OCI-LY1 (cell line): ENCODE measurements at regions not wholly inside any gene's neighbourhood (a gene's known extent, or its start where the extent isn't known, plus 50 kb on each side); places are given as distances from the start of the nearest gene placed in this dataset.
A peak's percentile ranks its signal among the peaks of the same experiment; 100 is the strongest.

ENCODE experiments used
- H2AFZ ChIP-seq: fragments of 200-600 bp; sonication (generic), shearing (Covaris generic); 2 replicates; pipeline ENCODE4 v1.6.0; 2014; ENCODE audit warnings: antibody characterized with exemption, mild to moderate bottlenecking, low read length
- H3F3A ChIP-seq: fragments of 200-600 bp; sonication (generic), shearing (Covaris generic); 2 replicates; pipeline ENCODE4 v1.6.0; 2014; ENCODE audit warnings: mild to moderate bottlenecking, antibody characterized with exemption, low read length, moderate library complexity; ENCODE audit not compliant: insufficient read depth
- H3K27ac ChIP-seq: fragments of 200-600 bp; sonication (generic); 2 replicates; pipeline ENCODE4 v1.5.1; 2014; ENCODE audit warnings: low read length, mixed run types, mild to moderate bottlenecking, low read depth; ENCODE audit not compliant: poor library complexity, severe bottlenecking
- H3K27me3 ChIP-seq: fragments of 200-600 bp; sonication (generic); 2 replicates; pipeline ENCODE4 v1.6.0; 2014; ENCODE audit warnings: antibody characterized with exemption, mild to moderate bottlenecking, low read length, moderate library complexity; ENCODE audit not compliant: insufficient read depth
- H3K36me3 ChIP-seq: fragments of 200-600 bp; sonication (generic); 2 replicates; pipeline ENCODE4 v1.6.1; 2014; ENCODE audit warnings: mild to moderate bottlenecking, antibody characterized with exemption, low read length, moderate library complexity, mixed read lengths; ENCODE audit not compliant: insufficient read depth
- H3K4me1 ChIP-seq: fragments of 200-600 bp; sonication (generic); 2 replicates; pipeline ENCODE4 v1.5.1; 2014; ENCODE audit warnings: mild to moderate bottlenecking, low read length, moderate library complexity; ENCODE audit not compliant: insufficient read depth, severe bottlenecking
- H3K4me2 ChIP-seq: fragments of 200-600 bp; sonication (generic), shearing (Covaris generic); 2 replicates; pipeline ENCODE4 v1.6.1; 2014; ENCODE audit warnings: low read length
- H3K4me3 ChIP-seq: fragments of 200-600 bp; sonication (generic); 2 replicates; pipeline ENCODE4 v1.5.1; 2014; ENCODE audit warnings: low read length, low read depth, mild to moderate bottlenecking, mixed read lengths; ENCODE audit not compliant: poor library complexity, severe bottlenecking
- H3K79me2 ChIP-seq: fragments of 200-600 bp; shearing (Covaris generic); 2 replicates; pipeline ENCODE4 v1.6.1; 2016; ENCODE audit warnings: mixed run types, low read length, mixed read lengths; ENCODE audit not compliant: insufficient read depth
- H3K9ac ChIP-seq: fragments of 200-600 bp; sonication (generic), shearing (Covaris generic); 2 replicates; pipeline ENCODE4 v1.6.1; 2014; ENCODE audit warnings: mild to moderate bottlenecking, low read length, mixed read lengths
- H3K9me2 ChIP-seq: fragments of 200-600 bp; sonication (generic), shearing (Covaris generic); 2 replicates; pipeline ENCODE4 v1.6.1; 2014; ENCODE audit warnings: low read depth, mild to moderate bottlenecking, low read length, mixed read lengths
- H3K9me3 ChIP-seq: fragments of 200-600 bp; shearing (Covaris generic); 2 replicates; pipeline ENCODE4 v1.6.1; 2014; ENCODE audit warnings: low read length, mixed read lengths
- H4K20me1 ChIP-seq: fragments of 200-600 bp; sonication (generic), shearing (Covaris generic); 2 replicates; pipeline ENCODE4 v1.6.0; 2016; ENCODE audit warnings: mild to moderate bottlenecking, low read length; ENCODE audit not compliant: insufficient read depth
- CTCF ChIP-seq: fragments of 200-600 bp; sonication (generic), shearing (Covaris generic); IDR thresholded peaks from 2 replicates; pipeline ENCODE4 v1.5.1; 2017; ENCODE audit warnings: mild to moderate bottlenecking, antibody characterized with exemption, low read length, moderate library complexity, mixed read lengths
- EZH2 ChIP-seq: fragments of 200-600 bp; sonication (generic), shearing (Covaris generic); IDR thresholded peaks from 2 replicates; pipeline ENCODE4 v1.8.0; 2017; ENCODE audit warnings: borderline replicate concordance, mixed run types, mild to moderate bottlenecking, antibody characterized with exemption, low read length, moderate library complexity, mixed read lengths

DNA sequence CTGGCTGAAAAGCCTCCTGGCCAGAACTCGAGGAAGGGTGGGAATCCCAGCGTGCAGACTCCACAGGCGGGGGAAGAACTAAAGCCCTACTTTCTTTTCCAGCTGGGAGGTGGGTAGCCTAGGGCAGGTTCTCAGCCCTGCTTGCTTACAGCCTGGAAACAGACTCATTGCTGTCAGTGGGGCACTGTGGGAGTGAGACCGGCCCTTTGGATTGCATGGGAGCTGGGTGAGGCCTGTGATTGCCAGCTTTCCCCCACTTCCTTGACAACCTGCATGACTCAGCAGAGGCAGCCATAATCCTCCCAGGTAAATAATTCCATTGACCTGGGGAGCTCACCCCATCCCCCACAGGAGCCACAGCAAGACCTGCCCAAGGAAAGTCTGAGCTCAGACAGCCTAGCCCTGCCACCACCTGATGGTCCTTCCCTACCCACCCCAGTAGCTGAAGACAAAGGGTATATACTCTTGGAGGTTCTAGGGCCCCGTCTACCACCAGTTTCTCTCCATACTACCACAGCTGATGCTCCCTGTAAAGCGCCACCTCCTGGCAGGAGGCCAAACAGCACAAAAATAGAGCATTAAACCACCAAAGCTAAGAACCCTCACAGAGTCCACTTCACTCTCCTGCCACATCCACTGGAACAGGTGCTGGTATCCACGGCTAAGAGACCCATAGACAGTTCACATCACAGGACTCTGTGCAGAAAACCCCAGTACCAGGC is 294.1 kb downstream of the SEC23A start:
- Histone ChIP-seq H2AFZ (no peak overlapping the region), H3K4me1 (no peaks in the 10 kb centered on the region), H3K4me3 (no peak overlapping the region), H4K20me1 (no peaks in the 10 kb centered on the region), H3K79me2 (no peaks in the 10 kb centered on the region), H3K36me3 (no peaks in the 10 kb centered on the region), H3K27ac (no peak overlapping the region), H3K9ac (no peak overlapping the region), H3K27me3 (no peaks in the 10 kb centered on the region), H3K9me3 (no peaks in the 10 kb centered on the region), H3K9me2 (no peaks in the 10 kb centered on the region), H3F3A (no peaks in the 10 kb centered on the region), H3K4me2 (no peak overlapping the region)
- TF ChIP-seq CTCF (peak; percentile 47), EZH2 (no peak)

DNA sequence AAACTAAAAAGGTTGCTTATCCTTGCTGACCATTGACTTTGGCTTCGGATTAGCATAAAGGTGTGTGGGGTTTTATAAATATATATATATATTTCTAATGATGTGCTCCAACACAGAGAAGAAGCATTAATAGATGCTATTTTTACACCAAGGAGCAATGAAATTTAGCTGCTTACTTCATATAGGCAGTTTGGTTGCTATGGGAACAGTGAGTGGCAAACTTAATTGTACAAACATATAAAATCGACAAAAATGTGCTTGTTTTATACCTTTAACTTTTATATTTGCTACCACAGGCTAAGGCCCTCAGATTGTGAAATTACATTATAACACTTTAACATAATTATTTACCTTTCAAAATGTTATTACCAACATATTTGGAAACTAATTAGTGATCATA is 303.4 kb downstream of the SEC23A start:
- Histone ChIP-seq H3K27ac (no peak overlapping the region), H3K79me2 (no peaks in the 10 kb centered on the region), H3K9me2 (no peaks in the 10 kb centered on the region), H3K9ac (no peak overlapping the region), H3K36me3 (no peaks in the 10 kb centered on the region), H3K4me1 (no peaks in the 10 kb centered on the region), H3K4me3 (no peak overlapping the region), H3K4me2 (no peak overlapping the region), H3K9me3 (no peaks in the 10 kb centered on the region), H3F3A (no peaks in the 10 kb centered on the region), H4K20me1 (no peaks in the 10 kb centered on the region), H3K27me3 (no peaks in the 10 kb centered on the region), H2AFZ (no peak overlapping the region)
- TF ChIP-seq CTCF = no peak
- no peak for TF ChIP-seq EZH2

- no peaks in the 10 kb centered on the region for H4K20me1 ChIP-seq
- H3K9me3 ChIP-seq = no peaks in the 10 kb centered on the region
- H3K4me2 ChIP-seq = no peak overlapping the region
- H3K36me3 ChIP-seq = no peaks in the 10 kb centered on the region
- H3K79me2 ChIP-seq = no peaks in the 10 kb centered on the region
- H3K27ac ChIP-seq = no peak overlapping the region
- H3K9me2 ChIP-seq = no peaks in the 10 kb centered on the region
- no peaks in the 10 kb centered on the region for H3F3A ChIP-seq
- H3K9ac ChIP-seq = no peak overlapping the region
- no peaks in the 10 kb centered on the region for H3K4me1 ChIP-seq
- no peak overlapping the region for H2AFZ ChIP-seq
- H3K4me3 ChIP-seq = no peak overlapping the region
- TF ChIP-seq EZH2 (no peak), CTCF (no peak)
- H3K27me3 ChIP-seq = no peaks in the 10 kb centered on the region
Observed at GRCh38 chr14:38794677-38795076, 308.4 kb downstream of the SEC23A start.
